Skeletal muscle cell (primary cell): ENCODE measurements at regions not wholly inside any gene's neighbourhood (a gene's known extent, or its start where the extent isn't known, plus 50 kb on each side); places are given as distances from the start of the nearest gene placed in this dataset.
A peak's percentile ranks its signal among the peaks of the same experiment; 100 is the strongest.

Experiments
- DNase-seq: peaks from one replicate; pipeline ENCODE4 v3.0.0-alpha.2; 2010; ENCODE audit warnings: low read depth
- H3K4me3 ChIP-seq: 2 replicates; pipeline ENCODE4 v1.5.1; 2011; ENCODE audit warnings: low read depth, mild to moderate bottlenecking, control low read depth, low read length, moderate library complexity

DNA sequence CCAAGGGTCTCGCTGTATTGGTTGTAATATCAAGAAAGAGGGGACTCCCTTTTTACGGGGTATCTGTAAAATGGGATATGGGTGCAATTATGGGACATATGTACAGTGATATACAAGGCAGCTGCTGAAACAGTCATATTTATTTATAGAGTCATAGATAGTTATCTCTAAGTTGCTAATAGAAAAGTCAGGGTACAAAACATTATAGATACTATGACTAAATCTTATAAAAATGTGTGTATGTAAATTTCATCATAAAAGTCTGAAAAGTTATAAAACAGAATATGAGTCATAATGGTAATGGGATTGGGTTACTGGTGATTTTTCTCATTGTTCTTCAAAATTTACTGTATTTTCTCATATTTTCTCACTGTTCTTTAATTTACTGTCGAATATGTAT, 344.9 kb upstream of the SLCO3A1 start:
- no peak overlapping the region for H3K4me3 ChIP-seq

DNA sequence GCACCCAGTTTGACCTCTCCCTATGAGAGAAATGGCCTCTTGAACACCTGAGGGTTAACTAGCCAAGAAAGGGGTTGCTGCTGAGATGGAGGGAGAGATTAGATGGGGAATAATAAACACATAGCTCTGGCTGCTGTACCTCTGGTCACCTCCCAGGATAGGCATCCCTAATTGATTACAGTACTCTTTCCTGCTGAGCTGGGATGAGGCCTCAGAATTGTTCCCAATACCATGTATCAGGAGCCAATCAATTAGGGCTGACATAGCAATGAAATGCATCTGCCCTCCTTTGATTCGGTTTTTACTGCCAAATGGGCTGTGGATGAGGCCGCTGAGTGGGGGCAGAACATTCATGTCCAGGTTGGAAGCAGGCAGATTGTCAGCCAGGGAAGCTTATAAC, 339.4 kb upstream of the SLCO3A1 start:
- H3K4me3 ChIP-seq = no peak overlapping the region
- DNase-seq = no peak

More for the DNA sequence above, 344.9 kb upstream of the SLCO3A1 start:
- no peak for DNase-seq

DNA sequence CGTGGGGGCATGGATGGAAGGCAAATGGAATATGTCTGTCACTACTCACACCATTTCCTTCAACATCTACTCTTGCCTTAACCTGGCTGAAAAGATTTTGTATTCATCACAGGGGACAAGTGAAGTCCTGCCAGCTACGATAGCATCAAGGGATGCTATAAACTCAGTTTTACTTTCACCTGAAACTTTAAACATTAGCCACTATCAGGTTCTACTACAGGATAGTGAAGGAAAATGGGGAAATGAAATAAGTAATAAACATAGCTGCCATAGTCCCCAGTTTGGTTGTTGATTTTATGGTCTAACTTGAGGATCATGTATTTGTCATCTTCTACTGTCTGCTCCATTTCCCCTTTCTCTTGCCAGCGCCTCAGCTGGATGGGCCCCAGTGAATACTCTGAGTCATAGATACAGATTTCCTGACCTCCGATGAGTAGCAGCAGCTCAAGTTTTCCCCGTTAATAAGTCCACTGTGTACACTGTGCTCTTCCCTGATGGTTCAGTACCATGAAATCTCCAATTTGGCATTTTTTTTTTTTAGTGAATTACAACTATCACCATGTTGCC, 338.2 kb upstream of the SLCO3A1 start:
- DNase-seq = peak; percentile 84
- no peak overlapping the region for H3K4me3 ChIP-seq

DNA sequence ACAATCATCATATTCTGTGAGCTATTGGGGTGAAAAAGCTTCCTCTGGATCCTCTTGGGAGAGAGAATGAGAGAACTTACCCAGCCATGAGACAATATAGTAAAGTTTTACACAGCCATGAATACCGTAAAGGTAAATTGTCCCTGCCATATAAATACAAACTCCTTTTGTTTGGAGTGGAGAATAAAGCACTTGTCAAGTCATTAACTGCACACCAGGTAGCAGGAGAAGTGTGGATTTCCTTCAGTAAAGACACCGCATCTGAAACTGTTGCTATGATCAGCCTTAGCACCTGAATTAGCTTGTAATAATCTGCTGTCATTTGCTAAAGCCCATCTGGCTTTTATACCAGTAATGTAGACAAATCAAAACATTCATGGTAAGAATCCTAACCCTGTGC, 336.6 kb upstream of the SLCO3A1 start:
- no peak overlapping the region for H3K4me3 ChIP-seq
- DNase-seq = no peak

DNA sequence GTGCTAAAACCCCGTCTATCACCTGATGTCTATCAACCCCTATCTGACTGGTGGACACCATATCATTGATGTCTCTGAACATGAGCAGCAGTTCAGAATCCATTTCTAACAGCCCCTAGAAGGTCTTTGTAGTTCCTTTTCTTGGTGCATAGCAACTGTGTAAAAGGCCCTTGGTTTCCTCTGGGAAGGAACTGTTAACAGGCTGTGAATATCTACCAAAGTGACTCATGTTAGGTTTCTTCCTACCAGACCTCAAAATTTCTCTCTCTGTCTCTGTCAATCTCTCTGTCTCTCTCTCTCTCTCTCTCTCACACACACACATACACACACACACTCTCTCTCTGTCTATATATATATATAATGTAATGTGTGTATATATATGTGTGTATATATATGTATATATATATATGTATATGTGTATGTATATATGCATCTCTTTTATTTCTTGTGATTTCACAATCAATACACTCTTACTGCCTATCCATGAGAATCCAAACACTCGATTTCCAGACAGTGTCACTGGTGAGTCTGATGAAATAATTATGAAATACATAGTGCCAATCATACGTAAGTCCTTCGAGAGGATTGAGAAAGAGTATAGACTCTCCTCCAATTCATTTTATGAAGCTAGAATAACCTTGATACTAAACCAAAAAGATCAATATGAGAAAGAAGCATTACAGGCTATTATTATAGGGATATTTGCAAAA, 335.9 kb upstream of the SLCO3A1 start:
- no peak overlapping the region for H3K4me3 ChIP-seq
- DNase-seq = peak; percentile 49

DNA sequence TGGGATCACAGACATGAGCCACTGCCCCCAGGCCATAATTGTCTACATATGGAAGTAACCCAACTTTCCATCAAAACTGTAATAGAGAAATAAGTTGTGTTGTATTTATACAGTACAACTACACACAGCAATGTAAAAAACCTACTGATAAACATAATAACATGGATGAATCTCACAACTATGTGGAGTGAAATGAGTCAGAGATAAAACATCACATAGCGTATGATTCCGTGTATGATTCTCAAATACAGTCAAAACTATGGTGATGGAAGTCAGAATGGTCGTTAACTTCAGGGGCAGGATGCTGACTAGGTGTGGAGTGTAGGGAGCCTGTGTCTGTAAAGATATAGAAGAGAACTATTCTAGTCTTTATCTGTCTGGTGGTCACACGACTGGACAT, 332.7 kb upstream of the SLCO3A1 start:
- no peak for DNase-seq
- no peak overlapping the region for H3K4me3 ChIP-seq

DNA sequence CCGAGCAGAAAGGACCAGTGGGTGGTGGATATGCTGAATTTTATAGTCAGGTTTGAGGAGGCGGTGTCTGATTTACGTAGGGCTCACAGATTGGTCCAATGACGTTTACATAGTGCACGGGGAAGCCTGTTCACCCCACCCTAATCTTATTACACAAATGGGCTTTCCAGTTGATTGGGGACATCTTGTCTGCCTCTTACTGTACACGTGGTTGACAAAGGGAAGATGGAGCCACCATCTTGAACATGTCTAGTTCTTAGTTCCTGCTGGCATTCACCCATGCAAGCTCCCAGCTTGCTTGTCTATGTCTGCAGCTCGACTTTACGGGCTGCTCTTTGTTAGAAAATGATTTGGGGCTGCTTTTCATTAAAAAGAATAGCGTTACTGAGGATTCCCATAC, 332.0 kb upstream of the SLCO3A1 start:
- H3K4me3 ChIP-seq = no peak overlapping the region
- DNase-seq = no peak

DNA sequence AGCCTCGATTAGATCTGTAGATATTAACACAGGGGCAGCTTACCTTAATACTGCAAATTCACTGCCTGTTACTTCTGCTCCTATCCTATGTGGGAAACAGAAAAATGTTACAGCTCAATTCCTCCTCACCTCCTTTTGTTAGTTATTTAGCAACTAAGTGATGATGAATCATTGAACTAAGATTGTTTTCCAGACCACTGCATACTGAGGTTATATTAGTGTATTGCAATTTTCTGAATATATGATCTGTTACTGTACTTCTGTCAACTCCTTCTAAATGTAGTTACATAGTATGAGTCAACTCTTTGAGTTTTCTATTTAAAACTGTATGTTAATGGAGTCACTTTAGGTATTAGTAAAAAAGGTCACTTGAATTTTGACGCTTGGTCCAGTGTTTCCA, 331.5 kb upstream of the SLCO3A1 start:
- no peak overlapping the region for H3K4me3 ChIP-seq
- no peak for DNase-seq

DNA sequence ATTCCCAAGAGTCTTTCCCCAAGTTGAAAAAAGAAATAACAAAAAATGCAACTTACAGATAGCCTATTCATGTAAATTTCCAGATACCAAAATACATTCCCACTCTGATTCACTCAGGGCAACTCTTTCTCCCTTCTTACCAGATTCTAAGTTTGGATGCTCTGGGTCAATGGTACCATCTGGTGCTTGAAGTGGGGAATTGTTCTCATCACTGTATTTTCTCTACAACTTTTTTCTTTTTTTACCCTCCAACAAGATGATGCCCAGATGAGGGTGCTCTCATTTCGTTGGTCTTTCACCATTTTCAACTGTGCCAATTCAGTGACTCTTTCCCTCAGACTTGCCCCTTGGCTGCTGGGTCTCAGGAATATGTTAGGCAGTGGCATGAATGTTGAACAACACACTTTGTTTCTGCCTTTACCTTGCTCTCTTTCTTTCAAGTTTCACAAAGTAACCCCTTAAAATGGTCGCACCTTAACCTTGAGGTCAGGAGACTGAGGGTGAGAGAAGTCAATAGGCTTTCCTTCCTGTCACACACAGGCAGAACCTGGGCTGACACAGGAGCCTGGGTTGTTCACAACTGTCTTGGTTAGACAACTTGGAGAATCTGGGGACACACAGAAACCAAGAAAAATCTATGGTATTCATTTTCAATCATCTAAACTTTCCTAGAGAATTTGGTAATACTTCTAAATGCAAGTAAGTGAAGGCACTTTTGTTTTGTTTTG, 330.7 kb upstream of the SLCO3A1 start:
- no peak for DNase-seq
- no peak overlapping the region for H3K4me3 ChIP-seq

DNA sequence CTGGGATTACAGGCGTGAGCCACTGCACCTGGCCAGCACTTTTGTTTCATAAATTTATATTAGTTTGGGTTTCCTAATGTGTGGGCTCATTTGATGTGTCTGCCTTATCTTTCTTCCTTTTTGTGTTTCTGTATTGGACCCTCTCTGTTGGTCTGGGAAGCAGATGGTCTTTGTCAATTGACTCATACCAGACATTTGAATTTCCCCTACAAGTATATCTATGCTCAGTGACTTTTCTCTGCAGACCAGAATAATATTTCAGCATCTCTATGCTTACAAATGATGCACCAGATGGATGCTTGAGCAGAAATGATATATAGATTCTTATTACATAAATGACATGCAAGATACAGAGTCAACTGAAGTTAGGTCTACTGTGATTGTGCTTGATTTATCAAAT, 329.9 kb upstream of the SLCO3A1 start:
- H3K4me3 ChIP-seq = no peak overlapping the region
- no peak for DNase-seq

DNA sequence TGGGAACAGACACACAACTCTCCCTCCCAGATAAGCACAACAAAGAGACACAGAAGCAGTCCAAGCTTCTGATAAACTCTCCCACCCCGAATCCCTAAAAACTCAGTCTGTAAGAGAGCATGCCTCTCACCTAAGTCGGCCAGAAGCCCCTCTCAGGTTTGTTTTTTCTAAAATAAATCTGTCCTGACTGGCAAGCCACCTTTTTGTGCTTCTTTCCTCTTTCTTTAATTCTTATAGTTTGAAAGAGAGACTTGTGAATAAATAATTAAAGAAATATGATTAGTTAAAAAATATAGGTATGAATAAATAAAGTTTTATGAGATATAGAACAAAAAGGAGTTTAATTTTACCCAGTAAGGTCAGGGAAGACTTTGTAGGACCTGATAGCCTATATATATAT, 329.0 kb upstream of the SLCO3A1 start:
- H3K4me3 ChIP-seq = no peak overlapping the region
- DNase-seq = no peak

DNA sequence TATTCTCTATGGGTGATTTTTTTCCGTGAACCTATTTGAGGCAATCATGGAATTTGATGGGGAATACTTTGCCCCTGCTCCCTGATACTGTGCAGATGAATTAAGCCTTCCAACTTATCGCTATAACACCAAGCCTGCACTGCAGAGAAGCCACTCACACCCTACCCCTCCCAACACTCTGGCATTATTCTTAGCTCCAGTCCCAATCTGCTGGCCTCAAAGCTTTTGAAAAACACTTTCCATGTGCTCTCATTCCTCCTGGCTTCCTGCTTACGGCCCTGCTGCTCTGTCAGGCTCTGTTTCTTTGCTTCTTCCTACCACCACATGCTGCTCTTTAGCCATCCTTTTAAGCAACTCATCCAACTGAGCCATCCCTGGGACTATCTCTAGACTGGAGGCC, 327.8 kb upstream of the SLCO3A1 start:
- H3K4me3 ChIP-seq = no peak overlapping the region
- no peak for DNase-seq

DNA sequence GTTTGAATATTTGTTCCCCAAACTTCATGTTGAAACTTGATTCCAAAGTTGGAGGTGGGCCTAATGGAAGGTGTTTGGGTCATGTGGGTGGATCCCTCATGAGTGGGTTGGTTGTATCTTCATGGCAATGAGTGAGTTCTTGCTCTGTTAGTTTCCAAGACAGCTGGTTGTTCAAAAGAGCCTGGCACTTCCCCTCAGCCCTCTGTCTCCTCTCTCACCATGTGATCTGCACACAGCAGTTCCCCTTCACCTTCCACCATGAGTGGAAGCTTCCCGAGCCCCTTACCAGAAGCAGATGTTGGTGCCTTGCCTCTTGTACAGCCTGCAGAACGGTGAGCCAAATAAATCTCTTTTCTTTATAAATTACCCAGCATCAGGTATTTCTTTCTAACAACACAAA, 327.1 kb upstream of the SLCO3A1 start:
- DNase-seq = no peak
- H3K4me3 ChIP-seq = no peak overlapping the region

DNA sequence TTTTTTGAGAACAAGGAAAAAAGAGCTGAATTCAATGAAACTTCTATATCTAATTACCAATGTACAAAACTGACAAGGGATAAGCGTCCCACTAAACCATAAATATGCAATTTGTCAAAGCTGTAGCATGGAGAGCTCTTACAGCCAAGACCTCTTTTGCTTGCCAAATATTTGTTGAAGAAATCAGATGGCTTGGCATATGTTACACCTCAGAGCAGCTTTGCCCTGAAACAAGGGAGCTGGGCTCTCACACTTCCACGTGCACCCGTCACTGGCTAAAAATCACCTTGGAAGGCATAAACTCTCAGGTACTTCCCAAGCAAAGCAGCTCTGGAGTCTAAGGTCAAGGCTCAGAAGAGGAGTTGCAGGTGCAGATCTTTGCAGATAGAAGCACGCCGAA, 324.7 kb upstream of the SLCO3A1 start:
- no peak overlapping the region for H3K4me3 ChIP-seq
- DNase-seq = no peak

DNA sequence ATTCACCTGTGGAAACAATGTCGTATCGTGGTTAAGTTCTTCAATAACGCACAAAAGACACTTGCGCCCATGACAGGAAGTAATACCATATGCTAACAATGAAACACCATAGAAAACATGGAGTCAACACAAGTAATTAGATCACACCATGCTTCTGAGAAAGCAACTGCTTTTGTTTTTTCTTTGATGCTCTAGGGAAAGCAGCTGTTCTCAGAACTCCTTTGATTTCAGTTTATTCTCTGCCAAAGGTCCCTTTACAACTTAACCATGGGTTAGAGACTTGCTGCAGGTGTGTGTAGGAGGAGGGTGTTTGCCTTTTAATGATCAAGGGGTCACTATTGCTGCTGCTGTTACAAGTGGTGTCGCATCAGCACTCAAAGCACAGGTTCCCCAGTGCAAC, 324.0 kb upstream of the SLCO3A1 start:
- no peak overlapping the region for H3K4me3 ChIP-seq
- DNase-seq = no peak

DNA sequence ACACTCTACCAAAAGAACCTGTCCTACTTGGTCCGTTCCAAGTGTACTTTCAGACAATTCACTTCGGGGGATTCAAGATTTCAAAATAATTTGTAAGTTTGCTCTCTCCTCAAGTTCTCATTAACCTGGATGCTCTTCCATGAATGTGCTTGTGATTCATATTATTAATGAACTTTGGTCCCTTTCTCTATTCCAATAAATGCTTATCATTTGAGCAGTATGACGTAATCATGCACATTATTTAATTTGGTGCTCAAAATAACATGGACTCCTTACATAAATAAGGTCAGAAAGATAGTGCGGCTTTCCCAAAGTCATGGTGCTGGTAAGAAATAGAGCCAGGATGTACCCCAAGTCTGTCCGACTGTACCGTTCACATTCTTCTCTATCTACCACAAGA, 323.2 kb upstream of the SLCO3A1 start:
- DNase-seq = no peak
- no peak overlapping the region for H3K4me3 ChIP-seq

DNA sequence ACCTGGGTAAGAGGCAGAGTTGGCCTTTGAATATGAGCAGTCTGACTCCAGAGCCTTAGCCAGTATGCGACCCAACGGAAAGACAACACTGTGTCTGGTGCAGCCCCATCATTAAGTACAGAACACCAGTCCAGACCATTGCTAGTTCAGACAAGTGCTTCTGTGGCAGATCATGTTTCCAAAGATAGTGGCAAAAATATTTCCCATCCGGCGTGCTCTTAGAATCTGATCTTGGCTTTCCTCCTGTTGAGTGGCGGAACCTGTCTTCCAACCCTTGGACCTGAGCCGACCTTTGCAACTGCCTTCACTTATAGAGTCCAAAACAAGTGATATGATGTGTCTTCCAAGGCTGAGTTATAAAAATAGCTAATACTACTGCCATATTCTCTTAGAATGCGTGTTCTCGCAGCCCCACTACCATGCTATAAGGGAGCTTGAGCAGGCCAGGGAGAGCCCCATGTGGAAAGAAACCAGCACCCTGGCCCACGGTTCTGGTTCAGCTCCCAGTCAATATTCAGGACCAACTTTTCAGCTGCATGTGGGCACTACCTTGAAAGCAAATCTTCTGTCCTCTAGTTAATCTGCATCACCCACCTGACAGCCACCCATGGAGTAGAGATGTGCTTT, 322.4 kb upstream of the SLCO3A1 start:
- DNase-seq = no peak
- no peak overlapping the region for H3K4me3 ChIP-seq

DNA sequence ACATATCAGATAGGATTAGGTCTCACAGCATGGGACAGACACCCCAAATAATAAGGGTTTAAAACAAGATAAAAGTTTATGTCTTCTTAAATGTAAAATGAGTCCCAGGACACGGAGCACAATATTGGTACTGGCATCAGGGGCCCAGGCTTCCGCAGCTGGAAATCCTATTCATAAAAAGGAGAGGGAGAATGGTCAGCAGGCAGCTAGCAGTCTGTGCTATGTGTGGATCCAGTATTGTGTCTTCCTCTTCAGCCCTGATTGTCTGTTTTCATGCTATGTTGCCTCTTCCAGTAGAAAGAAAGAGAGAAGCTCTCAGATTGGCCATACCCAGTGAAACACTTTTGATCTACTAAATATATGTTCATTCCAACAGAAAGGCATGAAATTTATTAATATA, 319.3 kb upstream of the SLCO3A1 start:
- no peak for DNase-seq
- H3K4me3 ChIP-seq = no peak overlapping the region

DNA sequence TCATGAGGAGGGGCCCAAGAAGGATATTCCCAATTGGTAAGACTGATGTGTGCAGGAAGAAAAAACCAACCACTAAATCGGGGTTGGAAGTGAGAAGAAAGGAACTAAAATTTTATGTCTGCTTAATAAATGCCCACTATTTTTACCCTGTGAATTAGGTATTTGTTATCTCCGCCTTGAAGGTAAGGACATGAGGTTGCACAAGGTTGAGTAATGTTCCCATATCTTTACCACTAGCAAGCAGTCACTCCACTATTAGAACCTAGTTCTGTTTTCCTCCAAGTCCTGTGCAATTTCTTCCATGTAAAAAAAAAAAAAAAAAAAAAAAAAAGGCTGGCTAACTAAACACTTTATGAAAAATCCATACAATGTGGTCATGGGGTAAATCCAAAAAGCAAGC, 318.5 kb upstream of the SLCO3A1 start:
- no peak overlapping the region for H3K4me3 ChIP-seq
- no peak for DNase-seq

DNA sequence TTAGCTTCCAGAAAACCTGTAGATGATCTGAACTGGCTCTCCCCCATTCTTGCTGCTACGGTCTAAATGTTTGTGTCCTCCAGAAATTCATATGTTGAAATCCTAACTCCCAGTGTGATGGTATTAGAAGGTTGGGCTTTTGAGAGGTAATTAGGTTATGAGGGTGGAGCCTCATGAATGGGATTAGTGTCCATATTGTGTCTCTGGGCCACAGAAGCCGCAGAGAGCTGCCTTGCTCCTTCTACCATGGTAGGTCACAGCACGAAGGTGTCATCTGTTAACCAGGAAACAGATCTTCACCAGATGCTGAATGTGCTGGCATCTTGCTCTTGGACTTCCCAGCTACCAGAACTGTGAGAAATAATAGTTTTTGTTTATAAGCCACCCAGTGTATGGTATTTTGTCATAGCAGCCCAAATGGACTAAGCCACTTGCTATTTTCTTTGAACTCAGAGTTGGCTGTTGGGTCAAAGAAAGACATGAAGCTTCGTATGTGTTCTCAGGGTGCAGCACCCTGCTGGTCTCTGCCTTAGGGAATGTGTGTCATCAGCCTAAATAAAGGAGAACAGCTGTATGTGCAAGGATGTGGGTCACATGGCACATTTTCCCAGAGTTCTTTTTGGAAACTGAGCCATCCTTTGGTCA, 317.5 kb upstream of the SLCO3A1 start:
- no peak for DNase-seq
- H3K4me3 ChIP-seq = no peak overlapping the region
